ENCODE measurements at regions not wholly inside any gene's neighbourhood (a gene's known extent, or its start where the extent isn't known, plus 50 kb on each side); places are given as distances from the start of the nearest gene placed in this dataset.

DNA sequence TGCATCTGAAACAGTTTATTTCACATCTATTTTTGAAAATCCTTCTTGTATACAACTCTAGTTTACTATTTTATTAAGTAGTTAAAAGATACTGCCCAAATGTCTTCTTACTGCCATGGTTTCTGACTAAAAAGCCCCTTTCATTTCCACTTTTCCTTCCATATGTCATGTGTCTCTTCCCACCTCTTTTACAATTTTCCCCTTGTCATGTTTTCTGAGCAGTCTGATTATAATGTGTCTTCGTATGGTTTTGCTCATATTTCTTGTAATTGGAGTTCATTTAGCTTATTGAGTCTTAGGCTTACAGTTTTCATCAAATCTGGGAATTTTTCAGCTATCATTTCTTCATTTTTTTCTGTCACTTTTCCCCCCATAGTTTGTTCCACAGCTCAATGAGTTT is 813.9 kb upstream of the GYPC start:
- Mint-ChIP-seq H3K4me1 (ENCODE audit: low read depth) (no peaks in the 10 kb centered on the region), H3K36me3 (ENCODE audit: low read depth) (no peaks in the 10 kb centered on the region), H3K4me3 (no peak overlapping the region), H3K27ac (no peak overlapping the region), H3K9me3 (peaks cover 3% of the 10 kb centered on the region), H3K27me3 (no peaks in the 10 kb centered on the region)
- DNase-seq (no peak), ATAC-seq (no peak)
- CTCF ChIA-PET = no interaction called here
- POLR2A ChIA-PET = no interaction called here
- intact Hi-C loops (cut with micrococcal nuclease) = no loop called here
- TF ChIP-seq, protein P1, sequence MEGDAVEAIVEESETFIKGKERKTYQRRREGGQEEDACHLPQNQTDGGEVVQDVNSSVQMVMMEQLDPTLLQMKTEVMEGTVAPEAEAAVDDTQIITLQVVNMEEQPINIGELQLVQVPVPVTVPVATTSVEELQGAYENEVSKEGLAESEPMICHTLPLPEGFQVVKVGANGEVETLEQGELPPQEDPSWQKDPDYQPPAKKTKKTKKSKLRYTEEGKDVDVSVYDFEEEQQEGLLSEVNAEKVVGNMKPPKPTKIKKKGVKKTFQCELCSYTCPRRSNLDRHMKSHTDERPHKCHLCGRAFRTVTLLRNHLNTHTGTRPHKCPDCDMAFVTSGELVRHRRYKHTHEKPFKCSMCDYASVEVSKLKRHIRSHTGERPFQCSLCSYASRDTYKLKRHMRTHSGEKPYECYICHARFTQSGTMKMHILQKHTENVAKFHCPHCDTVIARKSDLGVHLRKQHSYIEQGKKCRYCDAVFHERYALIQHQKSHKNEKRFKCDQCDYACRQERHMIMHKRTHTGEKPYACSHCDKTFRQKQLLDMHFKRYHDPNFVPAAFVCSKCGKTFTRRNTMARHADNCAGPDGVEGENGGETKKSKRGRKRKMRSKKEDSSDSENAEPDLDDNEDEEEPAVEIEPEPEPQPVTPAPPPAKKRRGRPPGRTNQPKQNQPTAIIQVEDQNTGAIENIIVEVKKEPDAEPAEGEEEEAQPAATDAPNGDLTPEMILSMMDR (IDR thresholded peaks at IDR 0.05) = no peak

DNA sequence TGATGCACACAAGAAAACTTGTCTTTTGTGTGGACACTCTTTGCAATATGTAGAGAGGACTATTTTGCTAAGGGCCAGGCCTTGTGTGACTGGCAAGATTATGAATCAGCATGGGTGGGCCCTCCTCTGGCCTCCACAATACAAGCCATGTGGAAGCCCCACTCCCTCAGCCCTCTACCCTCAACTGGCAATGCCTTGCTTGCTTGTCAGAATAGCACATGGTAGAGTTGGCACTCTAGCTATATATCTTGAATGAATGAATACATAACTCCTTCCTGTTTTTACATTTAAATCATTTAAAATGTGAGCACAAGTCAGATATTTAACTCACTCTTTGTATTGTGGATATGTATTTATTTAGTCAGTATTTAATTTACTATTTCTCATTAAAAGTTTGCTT is 805.4 kb upstream of the GYPC start:
- Mint-ChIP-seq H3K27ac (no peak overlapping the region), H3K4me3 (no peak overlapping the region), H3K36me3 (ENCODE audit: low read depth) (no peaks in the 10 kb centered on the region), H3K27me3 (no peaks in the 10 kb centered on the region), H3K4me1 (ENCODE audit: low read depth) (no peaks in the 10 kb centered on the region), H3K9me3 (no peaks in the 10 kb centered on the region)
- no peak for DNase-seq
- ChIA-PET CTCF (no interaction called here), POLR2A (no interaction called here)
- intact Hi-C loops (cut with micrococcal nuclease) = no loop called here
- TF ChIP-seq, protein P1 (IDR thresholded peaks at IDR 0.05) = no peak
- no peak for ATAC-seq

DNA sequence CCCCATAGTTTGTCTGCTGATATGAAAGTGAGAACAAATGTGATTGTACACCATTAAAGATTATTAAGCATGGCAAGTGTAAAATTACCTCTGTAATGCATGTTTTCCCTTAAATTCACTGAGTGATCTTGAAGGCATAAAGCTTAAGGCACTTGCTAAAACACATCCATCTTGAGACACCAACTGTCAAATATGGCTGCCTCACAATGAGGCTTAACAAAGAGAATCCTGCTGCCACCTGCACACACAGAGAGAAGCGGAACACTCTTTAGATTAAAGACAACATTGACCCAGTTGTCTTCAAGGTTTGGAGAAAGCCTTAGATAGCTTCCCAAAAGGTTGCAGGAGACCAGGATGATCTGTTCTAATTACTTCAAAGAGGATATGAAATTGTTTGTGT is 803.6 kb upstream of the GYPC start:
- H3K9me3 Mint-ChIP-seq = no peaks in the 10 kb centered on the region
- TF ChIP-seq, protein P1 (IDR thresholded peaks at IDR 0.05) = no peak
- DNase-seq (no peak), ATAC-seq (no peak)
- POLR2A ChIA-PET = no interaction called here
- no peak overlapping the region for H3K27ac Mint-ChIP-seq
- H3K36me3 Mint-ChIP-seq (ENCODE audit: low read depth) = no peaks in the 10 kb centered on the region
- no peaks in the 10 kb centered on the region for H3K27me3 Mint-ChIP-seq
- intact Hi-C loops (cut with micrococcal nuclease) = no loop called here
- H3K4me3 Mint-ChIP-seq = no peak overlapping the region
- no peaks in the 10 kb centered on the region for H3K4me1 Mint-ChIP-seq (ENCODE audit: low read depth)
- CTCF ChIA-PET = interaction anchor here (0.9 kb wide), 1 partner anchor 36 kb away, joined by 4 read pairs; no protein-coding TSS in a partner anchor

DNA sequence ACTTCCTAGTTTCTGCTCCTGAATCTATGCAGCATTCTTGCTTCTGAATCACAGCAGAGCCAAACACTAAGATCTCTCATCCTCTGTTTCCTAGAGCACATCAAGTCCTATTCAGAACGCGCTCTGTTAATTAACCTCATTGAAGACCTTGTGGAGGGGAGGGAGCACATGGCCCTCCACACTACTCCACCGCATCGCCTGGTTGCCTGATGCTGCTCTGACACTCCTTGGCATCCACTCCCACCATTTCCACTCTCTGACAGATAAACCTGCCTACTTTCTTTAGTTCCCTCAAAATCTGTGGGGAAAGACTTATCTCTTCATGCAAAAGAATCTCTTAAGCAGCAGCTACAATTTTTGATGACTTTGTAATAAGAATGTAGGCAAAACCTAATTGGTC is 802.3 kb upstream of the GYPC start:
- H3K4me3 Mint-ChIP-seq = no peak overlapping the region
- CTCF ChIA-PET = no interaction called here
- intact Hi-C loops (cut with micrococcal nuclease) = no loop called here
- H3K27me3 Mint-ChIP-seq = no peaks in the 10 kb centered on the region
- H3K36me3 Mint-ChIP-seq (ENCODE audit: low read depth) = no peaks in the 10 kb centered on the region
- POLR2A ChIA-PET = no interaction called here
- H3K4me1 Mint-ChIP-seq (ENCODE audit: low read depth) = no peaks in the 10 kb centered on the region
- TF ChIP-seq, protein P1 (IDR thresholded peaks at IDR 0.05) = no peak
- no peak for DNase-seq
- no peak for ATAC-seq
- H3K27ac Mint-ChIP-seq = no peak overlapping the region
- H3K9me3 Mint-ChIP-seq = no peaks in the 10 kb centered on the region

DNA sequence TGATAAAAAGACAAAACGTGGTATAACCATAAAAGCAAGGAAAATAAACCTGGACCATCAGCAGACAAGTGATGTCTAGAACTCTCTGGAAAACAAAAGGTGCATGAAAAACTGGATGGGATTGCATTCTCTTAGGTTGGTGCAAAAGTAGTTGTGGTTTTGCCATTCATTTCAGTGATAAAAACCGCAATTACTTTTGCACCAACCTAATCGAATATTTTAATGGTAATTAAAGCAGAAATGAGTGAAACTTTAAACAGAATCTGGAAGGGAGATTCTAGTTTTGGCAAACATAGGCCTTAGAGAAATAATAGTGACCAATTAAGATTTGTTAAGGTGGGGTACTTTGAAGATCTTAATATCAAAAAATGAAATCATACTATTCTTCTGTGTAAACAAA is 800.8 kb upstream of the GYPC start:
- no peak overlapping the region for H3K27ac Mint-ChIP-seq
- no peak for ATAC-seq
- intact Hi-C loops (cut with micrococcal nuclease) = no loop called here
- ChIA-PET CTCF (no interaction called here), POLR2A (no interaction called here)
- H3K27me3 Mint-ChIP-seq = no peaks in the 10 kb centered on the region
- no peak overlapping the region for H3K4me3 Mint-ChIP-seq
- no peaks in the 10 kb centered on the region for H3K9me3 Mint-ChIP-seq
- H3K36me3 Mint-ChIP-seq (ENCODE audit: low read depth) = no peaks in the 10 kb centered on the region
- no peaks in the 10 kb centered on the region for H3K4me1 Mint-ChIP-seq (ENCODE audit: low read depth)
- TF ChIP-seq, protein P1 (IDR thresholded peaks at IDR 0.05) = no peak
- no peak for DNase-seq

Measured in activated CD8-positive, alpha-beta T cell treated with anti-CD3 and anti-CD28 coated beads for 36 hours (primary cell).